Liver (tissue), 3 donors: ENCODE measurements at regions not wholly inside any gene's neighbourhood (a gene's known extent, or its start where the extent isn't known, plus 50 kb on each side); places are given as distances from the start of the nearest gene placed in this dataset.

Experiments
- ATF3 ChIP-seq: IDR thresholded peaks from 2 replicates; pipeline ENCODE4 v1.6.1; 2016; ENCODE audit warnings: antibody characterized with exemption
- EGR1 ChIP-seq, 2 donors: IDR thresholded peaks; 2 replicates each; pipeline ENCODE4 v1.6.1; 2016 to 2018; ENCODE audit warnings: antibody characterized with exemption in 2 of 2, low read depth in 2 of 2
- GABPA ChIP-seq, 2 donors: IDR thresholded peaks in 1 of 2; conservative IDR thresholded peaks in 1 of 2; 2 replicates each; pipeline ENCODE4 v1.6.1; 2016; ENCODE audit warnings: antibody characterized with exemption in 2 of 2, mild to moderate bottlenecking in 1 of 2, moderate library complexity in 1 of 2
- HNF4A ChIP-seq, 2 donors: conservative IDR thresholded peaks; 2 replicates each; pipeline ENCODE4 v1.6.1; 2016; ENCODE audit warnings: antibody characterized with exemption in 2 of 2, mild to moderate bottlenecking in 2 of 2
- JUND ChIP-seq, 2 donors: IDR thresholded peaks; 2 replicates each; pipeline ENCODE4 v1.6.1; 2016; ENCODE audit warnings: antibody characterized with exemption in 2 of 2
- RAD21 ChIP-seq, 2 donors: IDR thresholded peaks; 2 replicates each; pipeline ENCODE4 v1.6.1; 2016; ENCODE audit warnings: antibody characterized with exemption in 2 of 2, mild to moderate bottlenecking in 2 of 2
- RXRA ChIP-seq, 2 donors: IDR thresholded peaks; 2 replicates each; pipeline ENCODE4 v1.6.1; 2017 to 2018; ENCODE audit warnings: antibody characterized with exemption in 2 of 2, mild to moderate bottlenecking in 1 of 2
- SP1 ChIP-seq: IDR thresholded peaks from 2 replicates; pipeline ENCODE4 v1.6.1; 2018; ENCODE audit warnings: antibody characterized with exemption, mild to moderate bottlenecking
- TAF1 ChIP-seq: conservative IDR thresholded peaks from 2 replicates; pipeline ENCODE4 v1.6.1; 2016; ENCODE audit warnings: antibody characterized with exemption, mild to moderate bottlenecking
- YY1 ChIP-seq: IDR thresholded peaks from 2 replicates; pipeline ENCODE4 v1.6.1; 2016; ENCODE audit warnings: antibody characterized with exemption, mild to moderate bottlenecking
- ZBTB33 ChIP-seq: IDR thresholded peaks from 2 replicates; pipeline ENCODE4 v1.6.1; 2016; ENCODE audit warnings: antibody characterized with exemption
- TF ChIP-seq, protein P1 (sequence below): fragments of 150-350 bp; IDR thresholded peaks from 2 replicates; pipeline ENCODE4 v1.5.1; 2017; ENCODE audit warnings: improper control_type of control experiment, low read depth, low read length; ENCODE audit not compliant: missing input control
- TF ChIP-seq, protein P2 (sequence below): IDR thresholded peaks from 2 replicates; pipeline ENCODE4 v1.6.1; 2016; ENCODE audit warnings: antibody characterized with exemption
- TF ChIP-seq, protein P3 (sequence below): IDR thresholded peaks from 2 replicates; pipeline ENCODE4 v1.6.1; 2016; ENCODE audit warnings: antibody characterized with exemption, mild to moderate bottlenecking
- donor health status: healthy.
- donor health status: healthy.

DNA sequence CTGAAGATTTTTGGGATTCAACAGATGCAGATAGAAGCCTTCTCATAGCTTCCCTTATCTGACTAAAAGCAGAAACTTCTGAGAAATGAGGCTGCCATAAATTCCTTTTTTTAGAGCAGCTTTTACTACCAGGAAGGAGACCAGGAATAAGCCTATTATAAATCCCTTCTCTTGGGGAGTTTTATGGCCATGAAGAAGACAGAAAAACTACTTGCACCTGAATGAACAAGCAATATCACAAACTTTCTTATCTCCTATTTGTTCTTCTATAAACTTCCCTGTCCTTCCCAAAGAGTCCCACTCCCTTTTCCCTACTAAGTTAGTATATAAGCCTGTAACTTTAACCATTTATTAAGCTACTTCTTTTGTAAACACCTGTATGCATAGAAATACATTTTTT is 603.1 kb downstream of the NSUN3 start:
- TF ChIP-seq, protein P1, sequence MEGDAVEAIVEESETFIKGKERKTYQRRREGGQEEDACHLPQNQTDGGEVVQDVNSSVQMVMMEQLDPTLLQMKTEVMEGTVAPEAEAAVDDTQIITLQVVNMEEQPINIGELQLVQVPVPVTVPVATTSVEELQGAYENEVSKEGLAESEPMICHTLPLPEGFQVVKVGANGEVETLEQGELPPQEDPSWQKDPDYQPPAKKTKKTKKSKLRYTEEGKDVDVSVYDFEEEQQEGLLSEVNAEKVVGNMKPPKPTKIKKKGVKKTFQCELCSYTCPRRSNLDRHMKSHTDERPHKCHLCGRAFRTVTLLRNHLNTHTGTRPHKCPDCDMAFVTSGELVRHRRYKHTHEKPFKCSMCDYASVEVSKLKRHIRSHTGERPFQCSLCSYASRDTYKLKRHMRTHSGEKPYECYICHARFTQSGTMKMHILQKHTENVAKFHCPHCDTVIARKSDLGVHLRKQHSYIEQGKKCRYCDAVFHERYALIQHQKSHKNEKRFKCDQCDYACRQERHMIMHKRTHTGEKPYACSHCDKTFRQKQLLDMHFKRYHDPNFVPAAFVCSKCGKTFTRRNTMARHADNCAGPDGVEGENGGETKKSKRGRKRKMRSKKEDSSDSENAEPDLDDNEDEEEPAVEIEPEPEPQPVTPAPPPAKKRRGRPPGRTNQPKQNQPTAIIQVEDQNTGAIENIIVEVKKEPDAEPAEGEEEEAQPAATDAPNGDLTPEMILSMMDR = no peak
- TF ChIP-seq TAF1 (no peak), GABPA (IDR thresholded peaks at IDR 0.05 in 1 of 2, conservative IDR thresholded peaks at IDR 0.05 in 1 of 2) (no peak), ZBTB33 (no peak), JUND (IDR thresholded peaks at IDR 0.05) (no peak), RAD21 (IDR thresholded peaks at IDR 0.05) (no peak), RXRA (IDR thresholded peaks at IDR 0.05) (no peak), EGR1 (IDR thresholded peaks at IDR 0.05; ENCODE audit: low read depth in 2 of 2) (no peak), SP1 (no peak), YY1 (no peak), HNF4A (conservative IDR thresholded peaks at IDR 0.05) (no peak), ATF3 (no peak)
- TF ChIP-seq, protein P2, sequence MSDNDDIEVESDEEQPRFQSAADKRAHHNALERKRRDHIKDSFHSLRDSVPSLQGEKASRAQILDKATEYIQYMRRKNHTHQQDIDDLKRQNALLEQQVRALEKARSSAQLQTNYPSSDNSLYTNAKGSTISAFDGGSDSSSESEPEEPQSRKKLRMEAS = no peak
- TF ChIP-seq, protein P3, sequence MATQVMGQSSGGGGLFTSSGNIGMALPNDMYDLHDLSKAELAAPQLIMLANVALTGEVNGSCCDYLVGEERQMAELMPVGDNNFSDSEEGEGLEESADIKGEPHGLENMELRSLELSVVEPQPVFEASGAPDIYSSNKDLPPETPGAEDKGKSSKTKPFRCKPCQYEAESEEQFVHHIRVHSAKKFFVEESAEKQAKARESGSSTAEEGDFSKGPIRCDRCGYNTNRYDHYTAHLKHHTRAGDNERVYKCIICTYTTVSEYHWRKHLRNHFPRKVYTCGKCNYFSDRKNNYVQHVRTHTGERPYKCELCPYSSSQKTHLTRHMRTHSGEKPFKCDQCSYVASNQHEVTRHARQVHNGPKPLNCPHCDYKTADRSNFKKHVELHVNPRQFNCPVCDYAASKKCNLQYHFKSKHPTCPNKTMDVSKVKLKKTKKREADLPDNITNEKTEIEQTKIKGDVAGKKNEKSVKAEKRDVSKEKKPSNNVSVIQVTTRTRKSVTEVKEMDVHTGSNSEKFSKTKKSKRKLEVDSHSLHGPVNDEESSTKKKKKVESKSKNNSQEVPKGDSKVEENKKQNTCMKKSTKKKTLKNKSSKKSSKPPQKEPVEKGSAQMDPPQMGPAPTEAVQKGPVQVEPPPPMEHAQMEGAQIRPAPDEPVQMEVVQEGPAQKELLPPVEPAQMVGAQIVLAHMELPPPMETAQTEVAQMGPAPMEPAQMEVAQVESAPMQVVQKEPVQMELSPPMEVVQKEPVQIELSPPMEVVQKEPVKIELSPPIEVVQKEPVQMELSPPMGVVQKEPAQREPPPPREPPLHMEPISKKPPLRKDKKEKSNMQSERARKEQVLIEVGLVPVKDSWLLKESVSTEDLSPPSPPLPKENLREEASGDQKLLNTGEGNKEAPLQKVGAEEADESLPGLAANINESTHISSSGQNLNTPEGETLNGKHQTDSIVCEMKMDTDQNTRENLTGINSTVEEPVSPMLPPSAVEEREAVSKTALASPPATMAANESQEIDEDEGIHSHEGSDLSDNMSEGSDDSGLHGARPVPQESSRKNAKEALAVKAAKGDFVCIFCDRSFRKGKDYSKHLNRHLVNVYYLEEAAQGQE = no peak
